Natural killer cell treated with Interleukin-12 subunit alpha and Interleukin-12 subunit beta and Interleukin-15 and Interleukin-18, amount 100 ng/mL, for 72 hours (primary cell): ENCODE measurements at regions not wholly inside any gene's neighbourhood (a gene's known extent, or its start where the extent isn't known, plus 50 kb on each side); places are given as distances from the start of the nearest gene placed in this dataset.
A peak's percentile ranks its signal among the peaks of the same experiment; 100 is the strongest.

Experiments used
- ATAC-seq, 2 donors: fragments of 150-1000 bp; cut with Tn5 transposase in 1 of 2; sonication (Bioruptor Pico), chemical (Tn5 transposase) in 1 of 2; 2 replicates each; pipeline ENCODE4 v1.10.0; 2021
- DNase-seq: peaks from one replicate; pipeline ENCODE4 v3.0.0; 2022; ENCODE audit warnings: low spot score
- H3K27ac Mint-ChIP-seq, 2 donors: 1 replicate in 1 of 2; 2 replicates in 1 of 2; pipeline ENCODE4 v1.8.0; 2022; ENCODE audit warnings: mixed read lengths in 2 of 2, mild to moderate bottlenecking in 1 of 2, moderate library complexity in 1 of 2
- H3K27me3 Mint-ChIP-seq, 2 donors: 1 replicate in 1 of 2; 2 replicates in 1 of 2; pipeline ENCODE4 v1.8.0; 2022; ENCODE audit warnings: mixed read lengths in 2 of 2
- H3K36me3 Mint-ChIP-seq: one replicate; pipeline ENCODE4 v1.8.0; 2022; ENCODE audit warnings: mixed read lengths
- H3K4me1 Mint-ChIP-seq, 2 donors: 1 replicate in 1 of 2; 2 replicates in 1 of 2; pipeline ENCODE4 v1.8.0; 2022; ENCODE audit warnings: low read depth in 2 of 2, mixed read lengths in 2 of 2, mild to moderate bottlenecking in 1 of 2
- H3K4me3 Mint-ChIP-seq: one replicate; pipeline ENCODE4 v1.8.0; 2022; ENCODE audit warnings: mixed read lengths
- H3K9me3 Mint-ChIP-seq: 2 replicates; pipeline ENCODE4 v1.8.0; 2022; ENCODE audit warnings: mixed read lengths

- DNase-seq (no peak), ATAC-seq (no peak)
- H3K9me3 Mint-ChIP-seq, result no peaks in the 10 kb centered on the region
- H3K4me1 Mint-ChIP-seq, result no peaks in the 10 kb centered on the region
- H3K4me3 Mint-ChIP-seq, result no peak overlapping the region
- no peaks in the 10 kb centered on the region for H3K36me3 Mint-ChIP-seq
- H3K27me3 Mint-ChIP-seq, result no peaks in the 10 kb centered on the region
- H3K27ac Mint-ChIP-seq, result no peak overlapping the region
Measured at GRCh38 chr4:128462103-128462783, 174.6 kb upstream of the PGRMC2 start.

GRCh38 chr4:128461291-128462102 is 173.9 kb upstream of the PGRMC2 start:
- ATAC-seq, result no peak
- no peak for DNase-seq
- no peak overlapping the region for H3K4me3 Mint-ChIP-seq
- H3K36me3 Mint-ChIP-seq, result no peaks in the 10 kb centered on the region
- H3K27me3 Mint-ChIP-seq, result no peaks in the 10 kb centered on the region
- H3K27ac Mint-ChIP-seq, result no peak overlapping the region
- H3K4me1 Mint-ChIP-seq, result no peaks in the 10 kb centered on the region
- no peaks in the 10 kb centered on the region for H3K9me3 Mint-ChIP-seq

GRCh38 chr4:128459547-128459946 is 171.9 kb upstream of the PGRMC2 start:
- Mint-ChIP-seq H3K4me3 (no peak overlapping the region), H3K4me1 (peaks cover 0 to 1% of the 10 kb centered on the region in 2 donors), H3K27me3 (no peaks in the 10 kb centered on the region), H3K36me3 (no peaks in the 10 kb centered on the region), H3K9me3 (no peaks in the 10 kb centered on the region), H3K27ac (no peak overlapping the region)
- DNase-seq (no peak), ATAC-seq (no peak)

GRCh38 chr4:128458816-128459215 is 171.2 kb upstream of the PGRMC2 start:
- H3K4me1 Mint-ChIP-seq, result peaks cover 3 to 6% of the 10 kb centered on the region in 2 donors
- no peaks in the 10 kb centered on the region for H3K36me3 Mint-ChIP-seq
- no peaks in the 10 kb centered on the region for H3K9me3 Mint-ChIP-seq
- H3K4me3 Mint-ChIP-seq, result no peak overlapping the region
- DNase-seq, result no peak
- no peak for ATAC-seq
- H3K27me3 Mint-ChIP-seq, result no peaks in the 10 kb centered on the region
- no peak overlapping the region for H3K27ac Mint-ChIP-seq

- Mint-ChIP-seq H3K4me3 (no peak overlapping the region), H3K4me1 (peaks cover 3 to 6% of the 10 kb centered on the region in 2 donors)
- ATAC-seq, result no peak
Measured at GRCh38 chr4:128457726-128458125, 170.1 kb upstream of the PGRMC2 start.

GRCh38 chr4:128456171-128456570 is 168.6 kb upstream of the PGRMC2 start:
- Mint-ChIP-seq H3K4me3 (no peak overlapping the region), H3K27me3 (no peaks in the 10 kb centered on the region), H3K4me1 (peaks cover 3 to 6% of the 10 kb centered on the region in 2 donors)

More at GRCh38 chr4:128457726-128458125, 170.1 kb upstream of the PGRMC2 start:
- no peaks in the 10 kb centered on the region for H3K27me3 Mint-ChIP-seq
- no peak for DNase-seq
- H3K27ac Mint-ChIP-seq, result no peak overlapping the region
- H3K9me3 Mint-ChIP-seq, result no peaks in the 10 kb centered on the region
- no peaks in the 10 kb centered on the region for H3K36me3 Mint-ChIP-seq

GRCh38 chr4:128455480-128455879 is 167.9 kb upstream of the PGRMC2 start:
- peaks cover 3 to 6% of the 10 kb centered on the region in 2 donors for H3K4me1 Mint-ChIP-seq
- H3K4me3 Mint-ChIP-seq, result no peak overlapping the region
- H3K27me3 Mint-ChIP-seq, result no peaks in the 10 kb centered on the region
- H3K36me3 Mint-ChIP-seq, result no peaks in the 10 kb centered on the region
- DNase-seq (no peak), ATAC-seq (no peak)
- no peak overlapping the region for H3K27ac Mint-ChIP-seq
- H3K9me3 Mint-ChIP-seq, result no peaks in the 10 kb centered on the region

More at GRCh38 chr4:128456171-128456570, 168.6 kb upstream of the PGRMC2 start:
- no peak for ATAC-seq
- no peaks in the 10 kb centered on the region for H3K36me3 Mint-ChIP-seq
- H3K27ac Mint-ChIP-seq, result no peak overlapping the region
- DNase-seq, result no peak
- no peaks in the 10 kb centered on the region for H3K9me3 Mint-ChIP-seq

- H3K27me3 Mint-ChIP-seq, result no peaks in the 10 kb centered on the region
- H3K36me3 Mint-ChIP-seq, result no peaks in the 10 kb centered on the region
- no peak for DNase-seq
- no peak for ATAC-seq
- H3K4me3 Mint-ChIP-seq, result no peak overlapping the region
- H3K4me1 Mint-ChIP-seq, result peaks cover 3 to 6% of the 10 kb centered on the region in 2 donors
- H3K27ac Mint-ChIP-seq, result no peak overlapping the region
- no peaks in the 10 kb centered on the region for H3K9me3 Mint-ChIP-seq
Measured at GRCh38 chr4:128454881-128455280, 167.3 kb upstream of the PGRMC2 start.

GRCh38 chr4:128454281-128454871 is 166.8 kb upstream of the PGRMC2 start:
- H3K4me1 Mint-ChIP-seq, result peaks cover 3 to 6% of the 10 kb centered on the region in 2 donors
- no peak overlapping the region for H3K4me3 Mint-ChIP-seq
- H3K9me3 Mint-ChIP-seq, result no peaks in the 10 kb centered on the region
- DNase-seq, result no peak
- no peak overlapping the region for H3K27ac Mint-ChIP-seq
- ATAC-seq, result peak; percentile 70 to 80
- H3K36me3 Mint-ChIP-seq, result no peaks in the 10 kb centered on the region
- H3K27me3 Mint-ChIP-seq, result no peaks in the 10 kb centered on the region

GRCh38 chr4:128452415-128452814 is 164.8 kb upstream of the PGRMC2 start:
- Mint-ChIP-seq H3K27ac (no peak overlapping the region), H3K4me3 (no peak overlapping the region), H3K27me3 (peaks cover 0 to 4% of the 10 kb centered on the region in 2 donors), H3K9me3 (no peaks in the 10 kb centered on the region), H3K4me1 (peaks cover 3 to 6% of the 10 kb centered on the region in 2 donors), H3K36me3 (no peaks in the 10 kb centered on the region)
- no peak for DNase-seq
- no peak for ATAC-seq

- Mint-ChIP-seq H3K27me3 (peaks cover 0 to 4% of the 10 kb centered on the region in 2 donors), H3K9me3 (no peaks in the 10 kb centered on the region), H3K4me1 (peaks cover 3 to 6% of the 10 kb centered on the region in 2 donors), H3K36me3 (no peaks in the 10 kb centered on the region), H3K27ac (no peak overlapping the region), H3K4me3 (no peak overlapping the region)
- DNase-seq, result no peak
- ATAC-seq, result no peak
Measured at GRCh38 chr4:128451270-128451905, 163.8 kb upstream of the PGRMC2 start.

- Mint-ChIP-seq H3K4me1 (peaks cover 3 to 6% of the 10 kb centered on the region in 2 donors), H3K27me3 (peaks cover 0 to 4% of the 10 kb centered on the region in 2 donors), H3K9me3 (no peaks in the 10 kb centered on the region), H3K27ac (no peak overlapping the region), H3K36me3 (peaks cover 1% of the 10 kb centered on the region), H3K4me3 (no peak overlapping the region)
- no peak for DNase-seq
- no peak for ATAC-seq
Measured at GRCh38 chr4:128450326-128451120, 162.9 kb upstream of the PGRMC2 start.

GRCh38 chr4:128449251-128449650 is 161.6 kb upstream of the PGRMC2 start:
- Mint-ChIP-seq H3K4me1 (peaks cover under 1 to 1% of the 10 kb centered on the region in 2 donors), H3K9me3 (peaks cover 3% of the 10 kb centered on the region), H3K27ac (no peak overlapping the region), H3K27me3 (peaks cover 0 to 4% of the 10 kb centered on the region in 2 donors), H3K36me3 (peaks cover 10% of the 10 kb centered on the region), H3K4me3 (no peak overlapping the region)
- DNase-seq (no peak), ATAC-seq (no peak)
